ENCODE measurements at regions not wholly inside any gene's neighbourhood (a gene's known extent, or its start where the extent isn't known, plus 50 kb on each side); places are given as distances from the start of the nearest gene placed in this dataset.
A peak's percentile ranks its signal among the peaks of the same experiment; 100 is the strongest.

- Histone ChIP-seq H3K4me3 (ENCODE audit: low read length) (no peak overlapping the region), H3K9me3 (replicated peaks; ENCODE audit: insufficient read depth, low read length) (no peaks in the 10 kb centered on the region), H3K27me3 (replicated peaks; ENCODE audit: insufficient read depth, low read length) (no peaks in the 10 kb centered on the region), H3K4me2 (ENCODE audit: low read depth, low read length) (no peak overlapping the region), H3F3A (ENCODE audit: insufficient read depth, low read length) (no peaks in the 10 kb centered on the region), H2AFZ (ENCODE audit: low read length) (no peak overlapping the region), H4K20me1 (ENCODE audit: insufficient read depth, low read length) (no peaks in the 10 kb centered on the region), H3K4me1 (ENCODE audit: low read length) (no peaks in the 10 kb centered on the region), H3K9me2 (replicated peaks; ENCODE audit: insufficient read depth, low read length) (no peaks in the 10 kb centered on the region), H3K27ac (ENCODE audit: low read length) (no peak overlapping the region), H3K36me3 (replicated peaks; ENCODE audit: insufficient read depth, low read length) (no peaks in the 10 kb centered on the region), H3K79me2 (ENCODE audit: low read length) (no peaks in the 10 kb centered on the region), H3K9ac (ENCODE audit: low read length) (no peak overlapping the region)
- peak; percentile 9 for DNase-seq
- TF ChIP-seq CTCF (IDR thresholded peaks at IDR 0.05; ENCODE audit: low read length) (no peak), EZH2phosphoT487 (IDR thresholded peaks at IDR 0.05; ENCODE audit: low read length) (no peak), EZH2 (optimal IDR thresholded peaks at IDR 0.05; ENCODE audit: low read depth, low read length) (no peak)
These were observed 626.5 kb upstream of the GALNTL6 start for GRCh38 chr4:171186700-171187099.

GRCh38 chr4:171181090-171181489 lies 632.1 kb upstream of the GALNTL6 start:
- no peak for TF ChIP-seq CTCF (IDR thresholded peaks at IDR 0.05; ENCODE audit: low read length)
- no peak for TF ChIP-seq EZH2 (optimal IDR thresholded peaks at IDR 0.05; ENCODE audit: low read depth, low read length)
- no peak for TF ChIP-seq EZH2phosphoT487 (IDR thresholded peaks at IDR 0.05; ENCODE audit: low read length)
- DNase-seq: no peak
- no peaks in the 10 kb centered on the region for H4K20me1 ChIP-seq (ENCODE audit: insufficient read depth, low read length)

GRCh38 chr4:171170671-171171070 lies 642.5 kb upstream of the GALNTL6 start:
- Histone ChIP-seq H3K9me2 (replicated peaks; ENCODE audit: insufficient read depth, low read length) (no peaks in the 10 kb centered on the region), H3F3A (ENCODE audit: insufficient read depth, low read length) (no peaks in the 10 kb centered on the region), H2AFZ (ENCODE audit: low read length) (no peak overlapping the region), H3K27me3 (replicated peaks; ENCODE audit: insufficient read depth, low read length) (no peaks in the 10 kb centered on the region), H3K4me1 (ENCODE audit: low read length) (no peaks in the 10 kb centered on the region), H3K4me2 (ENCODE audit: low read depth, low read length) (no peak overlapping the region), H4K20me1 (ENCODE audit: insufficient read depth, low read length) (no peaks in the 10 kb centered on the region), H3K27ac (ENCODE audit: low read length) (no peak overlapping the region), H3K36me3 (replicated peaks; ENCODE audit: insufficient read depth, low read length) (no peaks in the 10 kb centered on the region), H3K4me3 (ENCODE audit: low read length) (no peak overlapping the region), H3K9me3 (replicated peaks; ENCODE audit: insufficient read depth, low read length) (no peaks in the 10 kb centered on the region), H3K9ac (ENCODE audit: low read length) (no peak overlapping the region), H3K79me2 (ENCODE audit: low read length) (no peaks in the 10 kb centered on the region)
- TF ChIP-seq EZH2phosphoT487 (IDR thresholded peaks at IDR 0.05; ENCODE audit: low read length) (no peak), EZH2 (optimal IDR thresholded peaks at IDR 0.05; ENCODE audit: low read depth, low read length) (no peak), CTCF (IDR thresholded peaks at IDR 0.05; ENCODE audit: low read length) (no peak)
- DNase-seq: no peak

More at GRCh38 chr4:171181090-171181489, 632.1 kb upstream of the GALNTL6 start:
- Histone ChIP-seq H3K79me2 (ENCODE audit: low read length) (no peaks in the 10 kb centered on the region), H3K4me1 (ENCODE audit: low read length) (no peaks in the 10 kb centered on the region), H3K9me3 (replicated peaks; ENCODE audit: insufficient read depth, low read length) (no peaks in the 10 kb centered on the region), H3K9me2 (replicated peaks; ENCODE audit: insufficient read depth, low read length) (no peaks in the 10 kb centered on the region), H2AFZ (ENCODE audit: low read length) (no peak overlapping the region), H3K4me3 (ENCODE audit: low read length) (no peak overlapping the region), H3K9ac (ENCODE audit: low read length) (no peak overlapping the region), H3F3A (ENCODE audit: insufficient read depth, low read length) (no peaks in the 10 kb centered on the region), H3K27ac (ENCODE audit: low read length) (no peak overlapping the region), H3K4me2 (ENCODE audit: low read depth, low read length) (no peak overlapping the region), H3K27me3 (replicated peaks; ENCODE audit: insufficient read depth, low read length) (no peaks in the 10 kb centered on the region), H3K36me3 (replicated peaks; ENCODE audit: insufficient read depth, low read length) (no peaks in the 10 kb centered on the region)
